IMR-90 (cell line): ENCODE measurements at regions not wholly inside any gene's neighbourhood (a gene's known extent, or its start where the extent isn't known, plus 50 kb on each side); places are given as distances from the start of the nearest gene placed in this dataset.

Experiments used
- ATAC-seq: fragments of 200-7000 bp; cut with Tn5 transposase; 2 replicates; pipeline ENCODE4 v1.9.1; 2020; ENCODE audit warnings: low read depth, mild to moderate bottlenecking, moderate library complexity
- BruUV-seq: library from RNA; stranded (reverse); fragments of 400-500 nt; replicated peaks from 2 replicates; lab custom pipeline; 2021; lab: Mats Ljungman, UMichigan
- CTCF ChIA-PET: fragments of 300-600 bp; formaldehyde crosslinking; extraction: SDS; loops from one replicate; lab custom pipeline; 2021; ENCODE audit warnings: antibody characterized with exemption; lab: Yijun Ruan, JAX
- POLR2A ChIA-PET: fragments of 300-600 bp; sonication (Branson Sonifier 250); formaldehyde crosslinking; loops from one replicate; lab custom pipeline; 2022; ENCODE audit warnings: antibody characterized with exemption; ENCODE audit not compliant: unreplicated experiment; lab: Charles Lee
- DNase-seq: peaks from one replicate; pipeline ENCODE4 v3.0.0; 2013
- H2AFZ ChIP-seq: replicated peaks from 2 replicates; pipeline ENCODE3; 2013; ENCODE audit warnings: low read length, mild to moderate bottlenecking; ENCODE audit not compliant: poor library complexity
- H2AK5ac ChIP-seq: 2 replicates; pipeline ENCODE4 v1.6.1; 2013; ENCODE audit warnings: low read depth, low read length, inconsistent platforms
- H2AK9ac ChIP-seq: replicated peaks from 2 replicates; pipeline ENCODE3; 2013; ENCODE audit warnings: mild to moderate bottlenecking, low read depth, low read length, moderate library complexity; ENCODE audit not compliant: poor library complexity
- H2BK120ac ChIP-seq: 2 replicates; pipeline ENCODE4 v1.6.1; 2013; ENCODE audit warnings: low read depth, low read length, inconsistent platforms
- H2BK15ac ChIP-seq: 3 replicates; pipeline ENCODE4 v1.6.1; 2013; ENCODE audit warnings: low read depth, low read length, inconsistent platforms
- H2BK20ac ChIP-seq: 2 replicates; pipeline ENCODE4 v1.6.1; 2013; ENCODE audit warnings: low read depth, mild to moderate bottlenecking, inconsistent platforms, low read length, moderate library complexity
- H2BK5ac ChIP-seq: 2 replicates; pipeline ENCODE4 v1.6.1; 2013; ENCODE audit warnings: mild to moderate bottlenecking, low read depth, low read length, inconsistent platforms; ENCODE audit not compliant: poor library complexity, severe bottlenecking
- H3K14ac ChIP-seq: replicated peaks from 2 replicates; pipeline ENCODE4 v1.6.1; 2013; ENCODE audit warnings: low read depth, low read length, inconsistent platforms
- H3K18ac ChIP-seq: 2 replicates; pipeline ENCODE4 v1.6.1; 2013; ENCODE audit warnings: low read depth, low read length, control low read depth
- H3K23ac ChIP-seq: 2 replicates; pipeline ENCODE4 v1.6.1; 2013; ENCODE audit warnings: low read depth, low read length, inconsistent platforms
- H3K27ac ChIP-seq: 2 replicates; pipeline ENCODE4 v1.5.1; 2013; ENCODE audit warnings: mild to moderate bottlenecking, control low read depth, low read length; ENCODE audit not compliant: insufficient read depth
- H3K27me3 ChIP-seq: 2 replicates; pipeline ENCODE4 v1.6.1; 2013; ENCODE audit warnings: low read length; ENCODE audit not compliant: control insufficient read depth, insufficient read depth
- H3K36me3 ChIP-seq: 2 replicates; pipeline ENCODE4 v1.6.1; 2013; ENCODE audit warnings: low read length, mixed read lengths; ENCODE audit not compliant: control insufficient read depth, insufficient read depth
- H3K4ac ChIP-seq: 2 replicates; pipeline ENCODE4 v1.6.1; 2013; ENCODE audit warnings: low read depth, low read length, inconsistent platforms
- H3K4me1 ChIP-seq: 2 replicates; pipeline ENCODE4 v1.6.1; 2013; ENCODE audit warnings: low read length, mixed read lengths; ENCODE audit not compliant: control insufficient read depth, insufficient read depth
- H3K4me2 ChIP-seq: 2 replicates; pipeline ENCODE4 v1.6.1; 2013; ENCODE audit warnings: low read depth, mild to moderate bottlenecking, control low read depth, low read length, moderate library complexity
- H3K4me3 ChIP-seq: 2 replicates; pipeline ENCODE4 v1.5.1; 2013; ENCODE audit warnings: low read depth, mild to moderate bottlenecking, control low read depth, low read length, moderate library complexity; ENCODE audit not compliant: insufficient read depth
- H3K56ac ChIP-seq: 2 replicates; pipeline ENCODE4 v1.6.1; 2013; ENCODE audit warnings: low read length, inconsistent platforms; ENCODE audit not compliant: insufficient read depth; ENCODE audit errors: extremely low read depth
- H3K79me1 ChIP-seq, 2 experiments: 2 replicates each; pipeline ENCODE4 v1.6.1; 2013; ENCODE audit warnings: low read length in 2 of 2, inconsistent platforms in 1 of 2, low read depth in 1 of 2
- H3K9ac ChIP-seq: 2 replicates; pipeline ENCODE4 v1.6.1; 2013; ENCODE audit warnings: low read depth, low read length, control low read depth
- H3K9me1 ChIP-seq: 2 replicates; pipeline ENCODE4 v1.6.1; 2013; ENCODE audit warnings: low read length, inconsistent platforms; ENCODE audit not compliant: insufficient read depth
- H3K9me3 ChIP-seq: 2 replicates; pipeline ENCODE4 v1.6.1; 2013; ENCODE audit warnings: low read length; ENCODE audit not compliant: control insufficient read depth, insufficient read depth
- H4K20me1 ChIP-seq: 2 replicates; pipeline ENCODE4 v1.6.1; 2013; ENCODE audit warnings: low read length, inconsistent platforms; ENCODE audit not compliant: insufficient read depth
- H4K5ac ChIP-seq: 2 replicates; pipeline ENCODE4 v1.6.1; 2013; ENCODE audit warnings: mild to moderate bottlenecking, low read depth, low read length, control low read depth
- H4K8ac ChIP-seq, 2 experiments: 2 replicates each; pipeline ENCODE4 v1.6.1; 2013; ENCODE audit warnings: low read depth in 2 of 2, low read length in 2 of 2, control low read depth in 1 of 2, inconsistent platforms in 1 of 2
- H4K91ac ChIP-seq: 2 replicates; pipeline ENCODE4 v1.6.1; 2013; ENCODE audit warnings: low read depth, low read length, inconsistent platforms; ENCODE audit not compliant: insufficient read depth
- BHLHE40 ChIP-seq: fragments of 150-350 bp; IDR thresholded peaks from 2 replicates; pipeline ENCODE4 v1.6.1; 2016; ENCODE audit warnings: mild to moderate bottlenecking, low read depth, low read length
- CEBPB ChIP-seq: IDR thresholded peaks from 2 replicates; pipeline ENCODE4 v1.6.1; 2012; ENCODE audit warnings: low read depth, low read length, improper control_type of control experiment
- CHD1 ChIP-seq: IDR thresholded peaks from 2 replicates; pipeline ENCODE4 v1.6.1; 2012; ENCODE audit warnings: low read depth, low read length, improper control_type of control experiment
- ELK1 ChIP-seq: fragments of 150-350 bp; IDR thresholded peaks from 2 replicates; pipeline ENCODE4 v1.6.1; 2016; ENCODE audit warnings: low read depth, mild to moderate bottlenecking, low read length, moderate library complexity, borderline replicate concordance
- FOS ChIP-seq: fragments of 150-350 bp; IDR thresholded peaks from 2 replicates; pipeline ENCODE4 v1.6.1; 2016; ENCODE audit warnings: low read depth, low read length
- MAFK ChIP-seq: IDR thresholded peaks from 2 replicates; pipeline ENCODE4 v1.6.1; 2012; ENCODE audit warnings: low read depth, low read length, improper control_type of control experiment
- MAZ ChIP-seq: IDR thresholded peaks from 2 replicates; pipeline ENCODE4 v1.6.1; 2012; ENCODE audit warnings: low read depth, mild to moderate bottlenecking, low read length, improper control_type of control experiment, moderate library complexity, borderline replicate concordance
- MXI1 ChIP-seq: IDR thresholded peaks from 2 replicates; pipeline ENCODE4 v1.6.1; 2012; ENCODE audit warnings: low read depth, mild to moderate bottlenecking, low read length, moderate library complexity, borderline replicate concordance
- NFE2L2 ChIP-seq: fragments of 150-350 bp; IDR thresholded peaks from 2 replicates; pipeline ENCODE4 v1.6.1; 2016; ENCODE audit warnings: low read depth, mild to moderate bottlenecking, low read length
- POLR2A ChIP-seq: IDR thresholded peaks from 2 replicates; pipeline ENCODE4 v1.6.1; 2012; ENCODE audit warnings: mild to moderate bottlenecking, low read depth, low read length
- RAD21 ChIP-seq: IDR thresholded peaks from 2 replicates; pipeline ENCODE4 v1.6.1; 2012; ENCODE audit warnings: low read length, improper control_type of control experiment
- RCOR1 ChIP-seq: IDR thresholded peaks from 2 replicates; pipeline ENCODE4 v1.6.1; 2012; ENCODE audit warnings: mild to moderate bottlenecking, low read length, improper control_type of control experiment; ENCODE audit not compliant: insufficient replicate concordance
- RFX5 ChIP-seq: IDR thresholded peaks from 2 replicates; pipeline ENCODE4 v1.8.0; 2012; ENCODE audit warnings: low read depth, mild to moderate bottlenecking, low read length, moderate library complexity
- SMC3 ChIP-seq: fragments of 150-350 bp; IDR thresholded peaks from 2 replicates; pipeline ENCODE4 v1.6.1; 2016; ENCODE audit warnings: low read depth, mild to moderate bottlenecking, antibody characterized with exemption, low read length, moderate library complexity
- WGBS, 2 experiments: methylation state at CpG; one replicate each; pipeline versions ENCODE4 v1.1.5 to v1.1.7; 2013; ENCODE audit warnings: missing lambda C conversion rate in 2 of 2; ENCODE audit not compliant: insufficient read length in 1 of 2; ENCODE audit errors: extremely low coverage in 2 of 2; 5-methylcytosine and 5-hydroxymethylcytosine counted together
- dilution Hi-C: fragments of 300-500 bp; cut with HindIII; formaldehyde crosslinking; loops from one replicate; pipeline ENCODE4 v1.14.3; 2018; ENCODE audit warnings: low sequenced_read_pairs; ENCODE audit not compliant: unreplicated experiment
- in situ Hi-C: fragments of 300-500 bp; cut with MboI; formaldehyde crosslinking; loops from 3 replicates; pipeline ENCODE4 v1.14.3; 2019; ENCODE audit warnings: low sequenced_read_pairs, inconsistent platforms, mixed read lengths
- intact Hi-C: fragments of 100-400 bp; cut with micrococcal nuclease; formaldehyde crosslinking; loops from 2 replicates; pipeline ENCODE4 v1.10.0; 2022
- TF ChIP-seq, protein P1 (sequence below): conservative IDR thresholded peaks from 2 replicates; pipeline ENCODE4 v1.5.1; 2012; ENCODE audit warnings: mild to moderate bottlenecking, low read depth, low read length, improper control_type of control experiment
- TF ChIP-seq, protein P2 (sequence below): fragments of 150-350 bp; IDR thresholded peaks from 2 replicates; pipeline ENCODE4 v1.6.1; 2017; ENCODE audit warnings: mild to moderate bottlenecking, antibody characterized with exemption, low read length, low read depth

DNA sequence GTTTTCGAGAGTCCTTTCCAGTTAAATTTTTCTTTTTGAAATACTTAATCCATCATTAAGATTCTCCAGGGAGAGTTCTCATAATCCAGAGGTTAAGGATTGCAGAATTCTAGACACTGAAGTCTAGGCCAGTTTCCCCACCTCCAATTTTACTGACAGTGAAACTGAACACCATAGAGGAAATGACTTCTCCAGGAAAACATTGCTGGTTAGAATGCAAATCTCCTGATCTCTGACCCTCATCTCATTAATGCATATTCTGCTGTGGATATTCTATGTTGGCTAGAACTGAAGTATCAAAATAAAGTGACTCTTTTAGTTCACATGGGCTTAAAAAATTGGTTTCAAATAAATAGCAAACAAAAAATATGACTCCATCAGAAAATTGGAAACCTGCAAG lies 105.8 kb upstream of the UGP2 start:
- Histone ChIP-seq H2AK5ac (no peak overlapping the region), H2BK5ac (no peak overlapping the region), H3K9me1 (no peaks in the 10 kb centered on the region; the same call in 1 of the 2 replicates), H2BK120ac (no peak overlapping the region), H3K4me2 (no peak overlapping the region), H3K79me1 (no peaks in the 10 kb centered on the region), H3K4me1 (peaks cover 10% of the 10 kb centered on the region), H3K23ac (no peak overlapping the region), H2AFZ (no peak overlapping the region), H2BK20ac (no peak overlapping the region), H3K14ac (no peak overlapping the region), H4K91ac (no peak overlapping the region), H3K27ac (no peak overlapping the region), H4K5ac (no peak overlapping the region), H4K8ac (no peak overlapping the region), H2AK9ac (no peak overlapping the region), H3K27me3 (no peaks in the 10 kb centered on the region), H3K9me3 (no peaks in the 10 kb centered on the region), H3K18ac (no peak overlapping the region), H3K36me3 (no peaks in the 10 kb centered on the region), H3K4me3 (no peak overlapping the region), H3K56ac (no peak overlapping the region), H3K4ac (no peak overlapping the region; the same call in 1 of the 2 replicates), H2BK15ac (no peak overlapping the region), H4K20me1 (no peaks in the 10 kb centered on the region), H3K9ac (no peak overlapping the region)
- DNase-seq (peak; percentile 35), ATAC-seq (0 out of 2 replicates have a peak, but pooled peaks have one; percentile 21)
- POLR2A ChIA-PET = no interaction called here
- in situ Hi-C loops = no loop called here
- no CpG with 5 or more reads among the region's 1 CpG for WGBS, 2 experiments
- CTCF ChIA-PET = no interaction called here
- intact Hi-C loops = no loop called here
- dilution Hi-C loops = no loop called here
- no TSS peak for BruUV-seq
- no peak for TF ChIP-seq POLR2A
- TF ChIP-seq CEBPB = no peak
- no peak for TF ChIP-seq CHD1
- TF ChIP-seq FOS = no peak
- TF ChIP-seq ELK1 = no peak
- TF ChIP-seq RAD21 = no peak
- TF ChIP-seq SMC3 = no peak
- TF ChIP-seq NFE2L2 = no peak
- TF ChIP-seq MAFK = no peak
- TF ChIP-seq MAZ = no peak
- no peak for TF ChIP-seq RFX5
- TF ChIP-seq, protein P1, sequence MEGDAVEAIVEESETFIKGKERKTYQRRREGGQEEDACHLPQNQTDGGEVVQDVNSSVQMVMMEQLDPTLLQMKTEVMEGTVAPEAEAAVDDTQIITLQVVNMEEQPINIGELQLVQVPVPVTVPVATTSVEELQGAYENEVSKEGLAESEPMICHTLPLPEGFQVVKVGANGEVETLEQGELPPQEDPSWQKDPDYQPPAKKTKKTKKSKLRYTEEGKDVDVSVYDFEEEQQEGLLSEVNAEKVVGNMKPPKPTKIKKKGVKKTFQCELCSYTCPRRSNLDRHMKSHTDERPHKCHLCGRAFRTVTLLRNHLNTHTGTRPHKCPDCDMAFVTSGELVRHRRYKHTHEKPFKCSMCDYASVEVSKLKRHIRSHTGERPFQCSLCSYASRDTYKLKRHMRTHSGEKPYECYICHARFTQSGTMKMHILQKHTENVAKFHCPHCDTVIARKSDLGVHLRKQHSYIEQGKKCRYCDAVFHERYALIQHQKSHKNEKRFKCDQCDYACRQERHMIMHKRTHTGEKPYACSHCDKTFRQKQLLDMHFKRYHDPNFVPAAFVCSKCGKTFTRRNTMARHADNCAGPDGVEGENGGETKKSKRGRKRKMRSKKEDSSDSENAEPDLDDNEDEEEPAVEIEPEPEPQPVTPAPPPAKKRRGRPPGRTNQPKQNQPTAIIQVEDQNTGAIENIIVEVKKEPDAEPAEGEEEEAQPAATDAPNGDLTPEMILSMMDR = no peak
- TF ChIP-seq MXI1 = no peak
- TF ChIP-seq, protein P2, sequence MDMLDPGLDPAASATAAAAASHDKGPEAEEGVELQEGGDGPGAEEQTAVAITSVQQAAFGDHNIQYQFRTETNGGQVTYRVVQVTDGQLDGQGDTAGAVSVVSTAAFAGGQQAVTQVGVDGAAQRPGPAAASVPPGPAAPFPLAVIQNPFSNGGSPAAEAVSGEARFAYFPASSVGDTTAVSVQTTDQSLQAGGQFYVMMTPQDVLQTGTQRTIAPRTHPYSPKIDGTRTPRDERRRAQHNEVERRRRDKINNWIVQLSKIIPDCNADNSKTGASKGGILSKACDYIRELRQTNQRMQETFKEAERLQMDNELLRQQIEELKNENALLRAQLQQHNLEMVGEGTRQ = no peak
- no peak for TF ChIP-seq BHLHE40
- TF ChIP-seq RCOR1 = no peak
